GM12874 (cell line): ENCODE measurements at regions not wholly inside any gene's neighbourhood (a gene's known extent, or its start where the extent isn't known, plus 50 kb on each side); places are given as distances from the start of the nearest gene placed in this dataset.

Source experiments
- TF ChIP-seq, protein P1 (sequence below): IDR thresholded peaks from 2 replicates; pipeline ENCODE4 v1.5.1; 2011; ENCODE audit warnings: low read depth, mild to moderate bottlenecking, control low read depth, low read length, moderate library complexity; ENCODE audit not compliant: insufficient read depth

DNA sequence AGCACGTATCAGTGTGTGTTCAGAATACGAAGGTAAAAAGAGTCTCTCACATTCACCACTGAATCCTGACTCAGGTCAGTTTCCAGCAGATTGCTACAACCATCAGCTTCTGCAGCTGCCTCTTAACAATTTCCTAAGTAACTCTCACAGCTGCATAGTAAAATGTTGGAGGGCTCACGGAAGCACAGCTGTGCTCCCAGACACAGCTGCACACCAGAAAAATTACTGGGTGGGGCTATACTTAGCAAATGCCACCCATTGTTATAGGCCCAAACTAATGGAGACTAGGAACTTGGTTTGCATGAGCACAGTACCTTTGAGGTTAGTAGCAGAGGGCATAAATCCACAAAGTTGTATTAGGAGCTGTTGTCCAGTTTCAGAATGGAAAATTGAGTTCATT is 153.9 kb upstream of the ERBB4 start:
- TF ChIP-seq, protein P1, sequence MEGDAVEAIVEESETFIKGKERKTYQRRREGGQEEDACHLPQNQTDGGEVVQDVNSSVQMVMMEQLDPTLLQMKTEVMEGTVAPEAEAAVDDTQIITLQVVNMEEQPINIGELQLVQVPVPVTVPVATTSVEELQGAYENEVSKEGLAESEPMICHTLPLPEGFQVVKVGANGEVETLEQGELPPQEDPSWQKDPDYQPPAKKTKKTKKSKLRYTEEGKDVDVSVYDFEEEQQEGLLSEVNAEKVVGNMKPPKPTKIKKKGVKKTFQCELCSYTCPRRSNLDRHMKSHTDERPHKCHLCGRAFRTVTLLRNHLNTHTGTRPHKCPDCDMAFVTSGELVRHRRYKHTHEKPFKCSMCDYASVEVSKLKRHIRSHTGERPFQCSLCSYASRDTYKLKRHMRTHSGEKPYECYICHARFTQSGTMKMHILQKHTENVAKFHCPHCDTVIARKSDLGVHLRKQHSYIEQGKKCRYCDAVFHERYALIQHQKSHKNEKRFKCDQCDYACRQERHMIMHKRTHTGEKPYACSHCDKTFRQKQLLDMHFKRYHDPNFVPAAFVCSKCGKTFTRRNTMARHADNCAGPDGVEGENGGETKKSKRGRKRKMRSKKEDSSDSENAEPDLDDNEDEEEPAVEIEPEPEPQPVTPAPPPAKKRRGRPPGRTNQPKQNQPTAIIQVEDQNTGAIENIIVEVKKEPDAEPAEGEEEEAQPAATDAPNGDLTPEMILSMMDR = no peak

DNA sequence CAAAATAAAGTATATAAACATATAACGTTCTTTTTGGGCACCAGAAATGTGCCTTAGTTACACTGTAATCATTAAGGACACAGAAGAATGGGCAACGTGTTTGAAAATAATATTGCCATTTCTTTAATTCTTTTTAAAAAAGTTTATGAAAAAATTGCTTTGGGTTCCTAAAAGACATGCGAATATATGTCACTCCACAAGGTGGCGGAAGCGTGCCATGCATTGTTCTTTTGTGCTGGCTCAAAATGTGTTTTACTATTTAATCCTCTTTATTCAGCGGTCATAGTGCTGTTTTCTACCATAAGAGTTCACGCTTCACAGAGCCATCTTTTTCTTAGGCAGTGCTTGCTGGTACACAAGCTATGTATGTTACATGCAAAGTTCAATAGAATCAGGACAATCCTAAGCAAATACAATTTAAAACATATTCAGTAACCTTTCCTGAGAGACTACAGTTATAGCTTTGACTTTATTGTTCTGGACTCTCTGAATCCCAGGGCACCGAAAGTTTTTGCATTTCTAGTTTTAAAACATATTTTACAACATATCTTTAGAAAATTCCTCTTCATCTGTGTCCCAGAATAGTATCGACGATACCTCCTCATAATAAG is 147.8 kb upstream of the ERBB4 start:
- TF ChIP-seq, protein P1 = peak; percentile 66

DNA sequence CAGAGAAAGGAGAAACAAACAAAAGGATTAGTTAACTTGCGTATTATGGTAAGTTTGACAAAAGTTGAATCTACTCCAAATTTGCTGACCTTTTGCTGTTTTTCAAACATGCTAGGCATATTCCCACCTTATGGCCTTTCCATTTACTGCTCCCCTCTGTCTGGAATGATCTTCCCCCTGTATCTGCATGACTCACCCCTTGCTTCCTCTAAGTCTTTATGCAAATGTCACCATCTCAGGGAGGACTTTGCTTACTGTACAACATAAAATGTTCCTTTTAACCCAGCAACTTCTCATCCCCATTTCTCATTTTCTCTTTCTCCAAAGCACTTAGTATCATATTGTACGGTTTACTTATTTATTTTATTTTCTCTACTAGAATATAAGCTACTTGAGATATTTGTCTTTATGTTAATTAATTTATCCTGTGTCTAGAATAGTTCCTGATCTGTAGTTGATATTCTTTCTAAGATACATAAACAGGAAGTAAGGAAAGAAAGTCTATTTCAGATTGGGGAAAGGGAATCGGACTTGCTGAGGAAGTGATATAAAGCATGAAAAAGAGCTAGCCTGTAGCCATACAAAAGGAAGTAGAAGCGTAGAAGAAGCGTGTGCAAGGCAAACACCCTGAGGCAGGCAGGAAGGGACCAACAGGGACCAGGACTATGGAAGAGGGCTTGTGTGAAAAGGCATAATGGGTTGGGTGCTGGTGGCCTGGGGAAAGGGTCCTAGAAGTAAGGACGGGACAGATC is 144.9 kb upstream of the ERBB4 start:
- TF ChIP-seq, protein P1 = no peak

DNA sequence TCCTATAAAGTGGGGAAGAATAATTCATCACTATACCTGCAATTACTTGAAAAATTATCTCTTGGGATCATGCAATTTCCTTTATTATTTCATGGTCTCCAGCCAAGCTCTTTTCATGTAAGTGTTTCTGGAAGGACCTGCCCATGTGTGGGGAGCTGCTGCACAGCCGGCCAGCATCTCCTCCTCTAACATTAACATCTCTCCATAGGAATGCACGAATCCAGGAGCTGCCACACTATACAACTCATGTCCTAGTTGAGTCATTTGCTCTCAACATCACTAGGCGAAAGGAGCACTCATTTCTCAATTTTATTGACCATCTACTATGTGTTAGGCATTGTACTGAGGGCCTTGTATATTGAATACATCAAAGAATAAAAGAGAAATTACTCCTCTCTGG is 144.3 kb upstream of the ERBB4 start:
- TF ChIP-seq, protein P1 = no peak

DNA sequence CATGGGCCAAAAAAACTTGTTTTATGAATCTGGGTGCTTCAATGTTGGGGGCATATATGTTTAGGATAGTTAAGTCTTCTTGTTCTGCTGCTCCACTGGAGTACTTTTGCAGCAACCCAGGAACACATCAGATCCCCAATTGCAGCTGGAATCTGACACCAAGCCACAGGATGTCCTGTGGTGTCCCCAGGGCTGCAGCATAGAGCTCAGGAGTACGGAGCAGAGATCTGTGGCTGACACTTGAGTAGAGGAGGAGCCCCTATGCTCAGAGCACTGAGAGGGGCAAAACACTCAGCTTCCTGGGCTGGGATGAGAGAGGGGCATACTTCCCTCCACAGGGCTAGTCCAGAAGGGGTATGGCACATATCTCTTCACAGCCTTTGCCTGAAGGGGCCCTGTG is 138.9 kb upstream of the ERBB4 start:
- TF ChIP-seq, protein P1 = no peak

DNA sequence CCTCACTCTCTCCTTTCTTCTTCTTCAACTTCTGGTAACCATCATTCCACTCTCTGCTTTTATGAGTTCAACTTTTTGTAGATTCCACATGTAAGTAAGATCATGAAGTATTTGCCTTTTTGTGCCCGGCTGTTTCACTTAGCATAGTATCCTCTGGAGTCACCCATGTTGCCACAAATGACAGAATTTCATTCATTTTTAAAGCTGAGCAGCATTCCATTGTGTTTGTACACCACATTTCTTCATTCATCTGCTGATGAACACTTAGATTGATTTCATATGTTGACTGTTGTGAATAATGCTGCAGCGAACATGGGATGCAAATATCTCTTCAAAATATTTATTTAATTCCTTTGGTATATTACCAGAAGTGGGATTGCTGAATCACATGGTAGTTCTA is 133.6 kb upstream of the ERBB4 start:
- TF ChIP-seq, protein P1 = no peak

DNA sequence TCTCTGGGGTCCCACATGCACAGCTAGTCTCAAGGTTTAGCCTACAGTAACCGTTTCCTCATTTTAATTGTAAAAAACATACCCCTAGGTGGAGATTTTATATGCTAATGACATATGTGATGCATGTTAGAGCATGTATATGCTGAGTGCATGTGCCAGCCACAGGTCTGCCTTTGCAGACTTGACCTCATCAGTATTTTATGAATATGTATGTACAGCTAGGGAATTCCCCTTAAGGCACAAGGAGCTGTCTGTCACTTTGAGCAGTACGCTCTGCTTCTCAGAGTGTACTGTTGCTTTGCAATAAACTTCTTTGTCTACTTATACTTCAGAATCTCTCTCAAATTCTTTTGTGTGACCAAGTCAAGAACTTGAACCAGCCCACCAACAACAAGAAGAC is 131.2 kb upstream of the ERBB4 start:
- TF ChIP-seq, protein P1 = no peak
